ENCODE measurements at regions not wholly inside any gene's neighbourhood (a gene's known extent, or its start where the extent isn't known, plus 50 kb on each side); places are given as distances from the start of the nearest gene placed in this dataset.

- no peak for TF ChIP-seq CTCF (IDR thresholded peaks at IDR 0.05)
- no peak for TF ChIP-seq POLR2AphosphoS5 (IDR thresholded peaks at IDR 0.05)
- TF ChIP-seq POLR2A (IDR thresholded peaks at IDR 0.05) = no peak
These were observed 195.0 kb upstream of the LDB2 start for GRCh38 chr4:17093481-17093880.

All from breast epithelium (tissue), 3 donors.